Breast epithelium (tissue), 4 donors: ENCODE measurements at regions not wholly inside any gene's neighbourhood (a gene's known extent, or its start where the extent isn't known, plus 50 kb on each side); places are given as distances from the start of the nearest gene placed in this dataset.

ENCODE experiments used
- DNase-seq, 2 donors: peaks; one replicate each; pipeline ENCODE4 v3.0.0-alpha.2; 2019; ENCODE audit warnings: low spot score in 2 of 2
- H3K27ac ChIP-seq, 2 donors: fragments of 200-600 bp; sonication (generic) in 1 of 2; one replicate each; pipeline ENCODE4 v1.5.1; 2016 to 2019; ENCODE audit warnings: mild to moderate bottlenecking in 1 of 2
- H3K27me3 ChIP-seq, 2 donors: fragments of 200-600 bp; sonication (generic) in 1 of 2; one replicate each; pipeline versions ENCODE4 v1.5.1 to v1.6.0; 2017 to 2019; ENCODE audit warnings: control low read depth in 1 of 2, mild to moderate bottlenecking in 1 of 2
- H3K36me3 ChIP-seq: fragments of 200-600 bp; one replicate; pipeline ENCODE4 v1.5.1; 2019
- H3K4me1 ChIP-seq, 2 donors: fragments of 200-600 bp; sonication (generic); one replicate each; pipeline ENCODE4 v1.5.1; 2016 to 2019; ENCODE audit warnings: control low read depth in 1 of 2
- H3K4me3 ChIP-seq, 3 donors: fragments of 200-600 bp; sonication (generic); 1 replicate in 2 of 3; 2 replicates in 1 of 3; pipeline ENCODE4 v1.5.1; 2016 to 2019; ENCODE audit warnings: mild to moderate bottlenecking in 3 of 3, moderate library complexity in 2 of 3
- H3K9me3 ChIP-seq, 2 donors: fragments of 200-600 bp; sonication (generic) in 1 of 2; one replicate each; pipeline ENCODE4 v1.5.1; 2016 to 2019; ENCODE audit warnings: control low read depth in 1 of 2
- POLR2A ChIP-seq: fragments of 450-650 bp; IDR thresholded peaks from one replicate; pipeline ENCODE4 v1.6.1; 2016; ENCODE audit warnings: antibody characterized with exemption, mild to moderate bottlenecking, moderate library complexity
- POLR2AphosphoS5 ChIP-seq, 3 donors: sonication (generic); formaldehyde crosslinking; IDR thresholded peaks; one replicate each; pipeline ENCODE4 v1.6.1; 2017; ENCODE audit warnings: antibody characterized with exemption in 3 of 3
- intact Hi-C: fragments of 100-400 bp; cut with DNase I; formaldehyde crosslinking; loops from one replicate; pipeline ENCODE4 v1.15.1; 2023; ENCODE audit warnings: low total_unique reads
- TF ChIP-seq, protein P1 (sequence below), 3 donors: fragments of 450-650 bp; IDR thresholded peaks; one replicate each; pipeline ENCODE4 v1.5.1; 2016 to 2017; ENCODE audit warnings: antibody characterized with exemption in 3 of 3, mild to moderate bottlenecking in 3 of 3, moderate library complexity in 3 of 3

GRCh38 chr2:12156349-12156748, 409.9 kb downstream of the LPIN1 start:
- Histone ChIP-seq H3K4me1 (peaks cover 0 to 3% of the 10 kb centered on the region in 2 donors), H3K27ac (peak overlapping the region in 1 of 2 donors; percentile 39), H3K36me3 (no peaks in the 10 kb centered on the region), H3K4me3 (no peak overlapping the region), H3K27me3 (no peaks in the 10 kb centered on the region), H3K9me3 (no peaks in the 10 kb centered on the region)
- no peak for DNase-seq
- intact Hi-C loops: no loop called here
- no peak for TF ChIP-seq POLR2A
- TF ChIP-seq, protein P1, sequence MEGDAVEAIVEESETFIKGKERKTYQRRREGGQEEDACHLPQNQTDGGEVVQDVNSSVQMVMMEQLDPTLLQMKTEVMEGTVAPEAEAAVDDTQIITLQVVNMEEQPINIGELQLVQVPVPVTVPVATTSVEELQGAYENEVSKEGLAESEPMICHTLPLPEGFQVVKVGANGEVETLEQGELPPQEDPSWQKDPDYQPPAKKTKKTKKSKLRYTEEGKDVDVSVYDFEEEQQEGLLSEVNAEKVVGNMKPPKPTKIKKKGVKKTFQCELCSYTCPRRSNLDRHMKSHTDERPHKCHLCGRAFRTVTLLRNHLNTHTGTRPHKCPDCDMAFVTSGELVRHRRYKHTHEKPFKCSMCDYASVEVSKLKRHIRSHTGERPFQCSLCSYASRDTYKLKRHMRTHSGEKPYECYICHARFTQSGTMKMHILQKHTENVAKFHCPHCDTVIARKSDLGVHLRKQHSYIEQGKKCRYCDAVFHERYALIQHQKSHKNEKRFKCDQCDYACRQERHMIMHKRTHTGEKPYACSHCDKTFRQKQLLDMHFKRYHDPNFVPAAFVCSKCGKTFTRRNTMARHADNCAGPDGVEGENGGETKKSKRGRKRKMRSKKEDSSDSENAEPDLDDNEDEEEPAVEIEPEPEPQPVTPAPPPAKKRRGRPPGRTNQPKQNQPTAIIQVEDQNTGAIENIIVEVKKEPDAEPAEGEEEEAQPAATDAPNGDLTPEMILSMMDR (IDR thresholded peaks at IDR 0.05): no peak
- no peak for TF ChIP-seq POLR2AphosphoS5 (IDR thresholded peaks at IDR 0.05)

- DNase-seq: no peak
- TF ChIP-seq POLR2AphosphoS5 (IDR thresholded peaks at IDR 0.05) (no peak), POLR2A (no peak)
- TF ChIP-seq, protein P1 (IDR thresholded peaks at IDR 0.05): no peak
- intact Hi-C loops: loop anchor here (5.0 kb wide), 1 partner anchor 551 kb away; no protein-coding TSS in a partner anchor
- Histone ChIP-seq H3K36me3 (no peaks in the 10 kb centered on the region), H3K4me1 (peaks cover 0 to under 1% of the 10 kb centered on the region in 2 donors), H3K27me3 (no peaks in the 10 kb centered on the region), H3K4me3 (no peak overlapping the region), H3K27ac (no peak overlapping the region), H3K9me3 (no peaks in the 10 kb centered on the region)
These were observed 414.7 kb downstream of the LPIN1 start for GRCh38 chr2:12161085-12161484.

- no peaks in the 10 kb centered on the region for H3K4me1 ChIP-seq
- no peaks in the 10 kb centered on the region for H3K9me3 ChIP-seq
- DNase-seq: no peak
- TF ChIP-seq, protein P1 (IDR thresholded peaks at IDR 0.05): no peak
- no peak for TF ChIP-seq POLR2A
- intact Hi-C loops: loop anchor here (5.0 kb wide), 1 partner anchor 550 kb away; no protein-coding TSS in a partner anchor
- H3K27ac ChIP-seq: no peak overlapping the region
- H3K27me3 ChIP-seq: no peaks in the 10 kb centered on the region
- H3K4me3 ChIP-seq: no peak overlapping the region
- no peaks in the 10 kb centered on the region for H3K36me3 ChIP-seq
These were observed 416.1 kb downstream of the LPIN1 start for GRCh38 chr2:12162269-12163247.

GRCh38 chr2:12163866-12164265, 417.4 kb downstream of the LPIN1 start:
- H3K4me3 ChIP-seq: no peak overlapping the region
- H3K27ac ChIP-seq: no peak overlapping the region
- H3K36me3 ChIP-seq: no peaks in the 10 kb centered on the region
- no peak for TF ChIP-seq POLR2AphosphoS5 (IDR thresholded peaks at IDR 0.05)
- TF ChIP-seq, protein P1 (IDR thresholded peaks at IDR 0.05): no peak
- DNase-seq: no peak
- H3K4me1 ChIP-seq: peaks cover 4 to 9% of the 10 kb centered on the region in 2 donors
- intact Hi-C loops: loop anchor here (5.0 kb wide), 1 partner anchor 548 kb away; no protein-coding TSS in a partner anchor
- no peaks in the 10 kb centered on the region for H3K27me3 ChIP-seq
- H3K9me3 ChIP-seq: no peaks in the 10 kb centered on the region

GRCh38 chr2:12164689-12165088, 418.3 kb downstream of the LPIN1 start:
- Histone ChIP-seq H3K27me3 (no peaks in the 10 kb centered on the region), H3K36me3 (no peaks in the 10 kb centered on the region), H3K4me1 (peaks cover 9% of the 10 kb centered on the region in 2 donors), H3K27ac (no peak overlapping the region), H3K9me3 (no peaks in the 10 kb centered on the region), H3K4me3 (no peak overlapping the region)
- TF ChIP-seq POLR2A (no peak), POLR2AphosphoS5 (IDR thresholded peaks at IDR 0.05) (no peak)
- TF ChIP-seq, protein P1 (IDR thresholded peaks at IDR 0.05): no peak
- DNase-seq: no peak
- intact Hi-C loops: loop anchor here (5.0 kb wide), 1 partner anchor 548 kb away; no protein-coding TSS in a partner anchor
